ENCODE measurements at regions not wholly inside any gene's neighbourhood (a gene's known extent, or its start where the extent isn't known, plus 50 kb on each side); places are given as distances from the start of the nearest gene placed in this dataset.

DNA sequence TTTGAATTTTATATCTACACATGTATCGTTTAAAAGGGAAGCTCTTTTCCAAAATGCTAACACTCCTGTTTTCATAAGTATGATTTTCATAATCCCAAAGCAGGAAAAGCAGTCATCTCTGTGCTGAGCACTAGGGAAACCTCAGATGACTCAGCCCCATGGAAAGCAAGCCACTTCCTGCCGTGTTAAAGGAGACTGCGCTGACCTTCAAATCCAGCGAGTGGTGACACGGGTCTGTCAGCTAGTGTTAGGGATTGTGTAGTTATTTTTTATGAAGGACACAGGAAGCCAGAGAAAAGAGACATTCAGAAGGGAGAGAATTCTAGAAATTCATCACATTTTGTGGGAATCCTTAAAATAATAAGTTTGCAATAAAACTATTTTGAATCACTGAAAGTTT, 57.0 kb upstream of the CD93 start:
- TF ChIP-seq, protein P1, sequence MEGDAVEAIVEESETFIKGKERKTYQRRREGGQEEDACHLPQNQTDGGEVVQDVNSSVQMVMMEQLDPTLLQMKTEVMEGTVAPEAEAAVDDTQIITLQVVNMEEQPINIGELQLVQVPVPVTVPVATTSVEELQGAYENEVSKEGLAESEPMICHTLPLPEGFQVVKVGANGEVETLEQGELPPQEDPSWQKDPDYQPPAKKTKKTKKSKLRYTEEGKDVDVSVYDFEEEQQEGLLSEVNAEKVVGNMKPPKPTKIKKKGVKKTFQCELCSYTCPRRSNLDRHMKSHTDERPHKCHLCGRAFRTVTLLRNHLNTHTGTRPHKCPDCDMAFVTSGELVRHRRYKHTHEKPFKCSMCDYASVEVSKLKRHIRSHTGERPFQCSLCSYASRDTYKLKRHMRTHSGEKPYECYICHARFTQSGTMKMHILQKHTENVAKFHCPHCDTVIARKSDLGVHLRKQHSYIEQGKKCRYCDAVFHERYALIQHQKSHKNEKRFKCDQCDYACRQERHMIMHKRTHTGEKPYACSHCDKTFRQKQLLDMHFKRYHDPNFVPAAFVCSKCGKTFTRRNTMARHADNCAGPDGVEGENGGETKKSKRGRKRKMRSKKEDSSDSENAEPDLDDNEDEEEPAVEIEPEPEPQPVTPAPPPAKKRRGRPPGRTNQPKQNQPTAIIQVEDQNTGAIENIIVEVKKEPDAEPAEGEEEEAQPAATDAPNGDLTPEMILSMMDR (IDR thresholded peaks at IDR 0.05): no peak
- no peak for TF ChIP-seq POLR2A (IDR thresholded peaks at IDR 0.05)

Measured in right lobe of liver (tissue), 4 donors.